ENCODE measurements at regions not wholly inside any gene's neighbourhood (a gene's known extent, or its start where the extent isn't known, plus 50 kb on each side); places are given as distances from the start of the nearest gene placed in this dataset.

DNA sequence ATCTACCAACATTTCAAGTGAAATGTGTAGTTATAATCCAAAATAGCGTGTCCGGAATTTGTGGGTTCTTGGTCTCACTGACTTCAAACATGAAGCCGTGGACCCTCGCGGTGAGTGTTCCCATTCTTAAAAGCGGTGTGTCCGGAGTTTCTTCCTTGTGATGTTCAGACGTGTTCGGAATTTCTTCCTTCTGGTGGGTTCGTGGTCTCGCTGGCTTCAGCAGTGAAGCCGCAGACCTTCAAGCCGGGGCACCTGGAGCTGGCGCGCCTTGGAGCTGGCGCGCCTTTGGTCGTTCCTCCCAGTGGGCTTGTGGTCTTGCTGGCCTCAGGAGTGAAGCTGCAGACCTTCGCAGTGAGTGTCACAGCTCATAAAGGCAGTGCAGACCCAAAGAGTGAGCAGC lies 291.5 kb upstream of the EYS start:
- H3K4me3 ChIP-seq = no peak overlapping the region
- TF ChIP-seq POLR2A (IDR thresholded peaks at IDR 0.05) (no peak), EP300 (IDR thresholded peaks at IDR 0.05; ENCODE audit: low read depth) (no peak)
- 91 to 95% methylated on average over 9 to 19 of the region's 19 CpGs for WGBS, 2 donors (ENCODE audit: low coverage in 1 of 2)

DNA sequence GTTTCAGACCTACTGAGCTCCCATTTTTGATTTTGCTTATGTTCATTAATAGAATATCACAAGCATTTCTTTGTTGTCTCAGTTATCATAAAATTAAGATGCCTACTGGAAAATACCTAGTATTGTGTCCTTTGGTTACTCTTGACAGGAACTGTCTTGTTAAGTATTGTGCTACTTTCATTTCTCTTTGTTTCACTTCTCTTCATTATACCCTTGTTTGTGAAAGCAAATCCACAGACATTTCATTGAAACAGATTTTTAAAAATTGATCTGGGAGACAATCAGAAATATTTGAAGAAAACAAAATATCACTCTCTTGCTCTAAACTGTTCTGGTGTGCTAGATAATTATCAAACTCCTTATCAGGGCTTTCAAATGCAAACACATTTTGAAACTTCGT lies 290.5 kb upstream of the EYS start:
- intact Hi-C loops (cut with DNase I; ENCODE audit: low total_unique reads) (no loop called here), in situ Hi-C loops (cut with MboI; ENCODE audit: low pct_ligation_motif_present in 1 of 4, low pct_unique_long_range_greater_than_20kb in 1 of 4, low sequenced_read_pairs in 3 of 4) (no loop called here)
- no peaks in the 10 kb centered on the region for H3K9me3 ChIP-seq
- TF ChIP-seq, protein P1, sequence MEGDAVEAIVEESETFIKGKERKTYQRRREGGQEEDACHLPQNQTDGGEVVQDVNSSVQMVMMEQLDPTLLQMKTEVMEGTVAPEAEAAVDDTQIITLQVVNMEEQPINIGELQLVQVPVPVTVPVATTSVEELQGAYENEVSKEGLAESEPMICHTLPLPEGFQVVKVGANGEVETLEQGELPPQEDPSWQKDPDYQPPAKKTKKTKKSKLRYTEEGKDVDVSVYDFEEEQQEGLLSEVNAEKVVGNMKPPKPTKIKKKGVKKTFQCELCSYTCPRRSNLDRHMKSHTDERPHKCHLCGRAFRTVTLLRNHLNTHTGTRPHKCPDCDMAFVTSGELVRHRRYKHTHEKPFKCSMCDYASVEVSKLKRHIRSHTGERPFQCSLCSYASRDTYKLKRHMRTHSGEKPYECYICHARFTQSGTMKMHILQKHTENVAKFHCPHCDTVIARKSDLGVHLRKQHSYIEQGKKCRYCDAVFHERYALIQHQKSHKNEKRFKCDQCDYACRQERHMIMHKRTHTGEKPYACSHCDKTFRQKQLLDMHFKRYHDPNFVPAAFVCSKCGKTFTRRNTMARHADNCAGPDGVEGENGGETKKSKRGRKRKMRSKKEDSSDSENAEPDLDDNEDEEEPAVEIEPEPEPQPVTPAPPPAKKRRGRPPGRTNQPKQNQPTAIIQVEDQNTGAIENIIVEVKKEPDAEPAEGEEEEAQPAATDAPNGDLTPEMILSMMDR (IDR thresholded peaks at IDR 0.05) = no peak
- TF ChIP-seq EP300 (IDR thresholded peaks at IDR 0.05; ENCODE audit: low read depth) = no peak
- no peak for TF ChIP-seq POLR2AphosphoS5 (IDR thresholded peaks at IDR 0.05)
- TF ChIP-seq POLR2A (IDR thresholded peaks at IDR 0.05) = no peak
- H3K4me3 ChIP-seq = no peak overlapping the region
- H3K27me3 ChIP-seq = no peaks in the 10 kb centered on the region
- no peak for DNase-seq
- 43 to 47% methylated on average over 1 of the region's 1 CpG for WGBS, 2 donors (ENCODE audit: low coverage in 1 of 2)
- no peak overlapping the region for H3K27ac ChIP-seq
- H3K36me3 ChIP-seq = no peaks in the 10 kb centered on the region
- H3K4me1 ChIP-seq = no peaks in the 10 kb centered on the region

More for the DNA sequence above, 291.5 kb upstream of the EYS start:
- in situ Hi-C loops (cut with MboI; ENCODE audit: low pct_ligation_motif_present in 1 of 4, low pct_unique_long_range_greater_than_20kb in 1 of 4, low sequenced_read_pairs in 3 of 4) (no loop called here), intact Hi-C loops (cut with DNase I; ENCODE audit: low total_unique reads) (no loop called here)
- DNase-seq = no peak
- Histone ChIP-seq H3K9me3 (no peaks in the 10 kb centered on the region), H3K27ac (no peak overlapping the region), H3K36me3 (no peaks in the 10 kb centered on the region), H3K27me3 (no peaks in the 10 kb centered on the region), H3K4me1 (no peaks in the 10 kb centered on the region)

DNA sequence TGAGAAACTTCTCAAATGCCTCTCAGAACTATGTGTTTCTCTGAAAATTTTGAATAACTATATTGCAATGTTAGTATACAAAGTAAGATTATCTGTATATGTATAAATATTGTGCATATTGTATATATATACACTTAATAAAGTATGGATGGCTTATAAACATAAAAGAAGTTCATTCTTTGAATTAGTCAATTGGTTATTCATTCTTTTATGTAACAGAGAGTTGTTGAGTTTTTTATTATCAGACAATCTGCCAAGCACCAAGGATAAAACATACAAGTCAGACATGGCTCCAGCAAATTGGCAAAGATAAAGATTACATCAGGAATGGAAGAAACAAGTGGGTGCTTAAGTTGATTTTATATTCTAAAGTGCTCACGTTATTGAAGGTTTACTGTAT lies 289.1 kb upstream of the EYS start:
- intact Hi-C loops (cut with DNase I; ENCODE audit: low total_unique reads) = no loop called here
- Histone ChIP-seq H3K27ac (no peak overlapping the region), H3K4me1 (no peaks in the 10 kb centered on the region), H3K4me3 (no peak overlapping the region), H3K36me3 (no peaks in the 10 kb centered on the region), H3K9me3 (no peaks in the 10 kb centered on the region), H3K27me3 (no peaks in the 10 kb centered on the region)
- TF ChIP-seq, protein P1 (IDR thresholded peaks at IDR 0.05) = no peak
- no peak for TF ChIP-seq POLR2A (IDR thresholded peaks at IDR 0.05)
- no peak for TF ChIP-seq POLR2AphosphoS5 (IDR thresholded peaks at IDR 0.05)
- no peak for TF ChIP-seq EP300 (IDR thresholded peaks at IDR 0.05; ENCODE audit: low read depth)
- 57 to 66% methylated on average over 1 of the region's 1 CpG for WGBS, 2 donors (ENCODE audit: low coverage in 1 of 2)
- DNase-seq = no peak
- in situ Hi-C loops (cut with MboI; ENCODE audit: low pct_ligation_motif_present in 1 of 4, low pct_unique_long_range_greater_than_20kb in 1 of 4, low sequenced_read_pairs in 3 of 4) = no loop called here

- Histone ChIP-seq H3K36me3 (no peaks in the 10 kb centered on the region), H3K4me1 (no peaks in the 10 kb centered on the region), H3K27me3 (no peaks in the 10 kb centered on the region), H3K27ac (no peak overlapping the region), H3K4me3 (no peak overlapping the region), H3K9me3 (no peaks in the 10 kb centered on the region)
- intact Hi-C loops (cut with DNase I; ENCODE audit: low total_unique reads) = no loop called here
- in situ Hi-C loops (cut with MboI; ENCODE audit: low pct_ligation_motif_present in 1 of 4, low pct_unique_long_range_greater_than_20kb in 1 of 4, low sequenced_read_pairs in 3 of 4) = no loop called here
- no peak for DNase-seq
- 85% methylated on average over 4 of the region's 5 CpGs; no CpG with 5 or more reads in 1 of the 2 donors for WGBS, 2 donors (ENCODE audit: low coverage in 1 of 2)
- TF ChIP-seq POLR2A (IDR thresholded peaks at IDR 0.05) = no peak
- TF ChIP-seq POLR2AphosphoS5 (IDR thresholded peaks at IDR 0.05) = no peak
- no peak for TF ChIP-seq EP300 (IDR thresholded peaks at IDR 0.05; ENCODE audit: low read depth)
- TF ChIP-seq, protein P1 (IDR thresholded peaks at IDR 0.05) = no peak
Observed at GRCh38 chr6:65989676-65990075, 282.6 kb upstream of the EYS start.

DNA sequence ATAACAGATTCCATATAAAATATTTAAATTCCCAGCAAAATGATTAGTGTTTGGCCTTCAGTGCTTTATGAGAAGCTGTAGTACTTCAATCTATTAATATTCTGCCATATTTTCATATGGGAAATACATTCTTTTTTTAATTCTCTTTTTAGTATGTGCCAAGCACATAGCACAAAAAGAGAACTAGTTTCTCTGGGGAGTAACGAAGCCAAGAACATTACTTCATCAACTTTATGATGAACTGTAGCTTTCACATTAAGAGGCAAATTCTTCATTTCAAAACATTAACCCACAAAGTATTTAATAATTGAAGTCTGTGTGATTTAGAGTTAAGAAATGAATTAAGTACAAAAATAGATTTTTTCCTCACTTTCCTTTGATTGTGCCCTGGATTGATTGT lies 281.0 kb upstream of the EYS start:
- no peak for TF ChIP-seq POLR2A (IDR thresholded peaks at IDR 0.05)
- TF ChIP-seq, protein P1 (IDR thresholded peaks at IDR 0.05) = no peak
- no peak for TF ChIP-seq EP300 (IDR thresholded peaks at IDR 0.05; ENCODE audit: low read depth)
- no peak for TF ChIP-seq POLR2AphosphoS5 (IDR thresholded peaks at IDR 0.05)
- DNase-seq = no peak
- intact Hi-C loops (cut with DNase I; ENCODE audit: low total_unique reads) = no loop called here
- Histone ChIP-seq H3K36me3 (no peaks in the 10 kb centered on the region), H3K27ac (no peak overlapping the region), H3K9me3 (no peaks in the 10 kb centered on the region), H3K4me3 (no peak overlapping the region), H3K27me3 (no peaks in the 10 kb centered on the region), H3K4me1 (no peaks in the 10 kb centered on the region)
- WGBS, 2 donors (ENCODE audit: low coverage in 1 of 2) = 33% methylated on average over 1 of the region's 1 CpG
- in situ Hi-C loops (cut with MboI; ENCODE audit: low pct_ligation_motif_present in 1 of 4, low pct_unique_long_range_greater_than_20kb in 1 of 4, low sequenced_read_pairs in 3 of 4) = no loop called here
